GM12872 (cell line): ENCODE measurements at regions not wholly inside any gene's neighbourhood (a gene's known extent, or its start where the extent isn't known, plus 50 kb on each side); places are given as distances from the start of the nearest gene placed in this dataset.

ENCODE experiments used
- CTCF ChIP-seq: IDR thresholded peaks from 3 replicates; pipeline ENCODE4 v1.5.1; 2011; ENCODE audit warnings: low read depth, mild to moderate bottlenecking, low read length, moderate library complexity; ENCODE audit not compliant: insufficient read depth

- no peak for TF ChIP-seq CTCF
Measured at GRCh38 chr12:107951024-107951423, 176.5 kb downstream of the ASCL4 start.

GRCh38 chr12:107955966-107956643, 173.0 kb upstream of the WSCD2 start:
- TF ChIP-seq CTCF: no peak

- TF ChIP-seq CTCF: no peak
Measured at GRCh38 chr12:107957459-107957858, 171.6 kb upstream of the WSCD2 start.

- no peak for TF ChIP-seq CTCF
Measured at GRCh38 chr12:107963635-107964034, 165.5 kb upstream of the WSCD2 start.

GRCh38 chr12:107967170-107967569, 161.9 kb upstream of the WSCD2 start:
- TF ChIP-seq CTCF: no peak

GRCh38 chr12:107973950-107974349, 155.1 kb upstream of the WSCD2 start:
- TF ChIP-seq CTCF: no peak

- no peak for TF ChIP-seq CTCF
Measured at GRCh38 chr12:107976331-107976730, 152.8 kb upstream of the WSCD2 start.
